Hepatic stellate cell (primary cell): ENCODE measurements at regions not wholly inside any gene's neighbourhood (a gene's known extent, or its start where the extent isn't known, plus 50 kb on each side); places are given as distances from the start of the nearest gene placed in this dataset.
"Not testable (repeated sequence)": the region's sequence is repeated elsewhere in the genome, so short reads cannot be mapped to it uniquely, and the experiment has no call there.

Experiments
- DNase-seq: peaks from one replicate; pipeline ENCODE4 v3.0.0; 2011; ENCODE audit warnings: low spot score

DNA sequence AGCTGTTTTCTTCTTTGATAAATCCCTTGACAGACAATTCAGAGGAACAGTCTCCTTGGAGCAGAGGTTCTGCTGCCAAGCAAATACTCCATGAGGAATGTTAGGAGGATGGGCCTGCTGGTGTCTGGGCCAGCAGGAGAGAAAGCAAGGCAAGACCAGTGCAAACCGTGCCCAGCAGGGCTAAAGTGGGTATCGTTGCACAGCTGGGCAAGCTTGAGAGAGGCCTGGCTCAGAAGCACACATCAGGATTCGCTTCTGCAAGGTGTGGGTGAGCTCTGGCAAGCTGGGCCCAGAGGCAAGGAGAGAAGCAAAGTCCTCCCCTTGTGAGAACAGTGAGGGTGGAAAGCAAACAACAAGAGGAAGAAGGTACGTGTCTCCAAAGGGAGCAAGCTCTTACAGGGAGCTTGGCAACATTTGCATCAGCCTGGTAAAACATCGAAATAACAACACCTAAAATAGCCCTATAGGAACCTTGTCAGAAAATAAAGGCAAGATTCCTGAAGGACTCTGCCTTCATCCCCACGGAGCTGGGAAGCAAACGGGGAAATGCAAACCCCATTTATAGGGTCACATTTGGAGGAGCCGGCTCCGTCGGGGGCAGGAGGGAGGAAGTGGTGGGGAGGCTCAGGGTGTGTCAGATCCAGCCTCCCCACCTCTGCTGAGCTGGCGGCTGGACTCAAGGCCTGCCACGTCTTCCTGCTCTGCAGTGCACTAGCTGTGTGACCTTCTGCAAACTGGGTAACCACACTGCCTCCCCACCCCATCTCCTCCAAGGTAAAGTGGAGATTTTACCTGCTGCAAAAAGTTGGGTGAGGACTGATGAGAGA lies 62.3 kb upstream of the HIVEP3 start:
- DNase-seq, result no peak

DNA sequence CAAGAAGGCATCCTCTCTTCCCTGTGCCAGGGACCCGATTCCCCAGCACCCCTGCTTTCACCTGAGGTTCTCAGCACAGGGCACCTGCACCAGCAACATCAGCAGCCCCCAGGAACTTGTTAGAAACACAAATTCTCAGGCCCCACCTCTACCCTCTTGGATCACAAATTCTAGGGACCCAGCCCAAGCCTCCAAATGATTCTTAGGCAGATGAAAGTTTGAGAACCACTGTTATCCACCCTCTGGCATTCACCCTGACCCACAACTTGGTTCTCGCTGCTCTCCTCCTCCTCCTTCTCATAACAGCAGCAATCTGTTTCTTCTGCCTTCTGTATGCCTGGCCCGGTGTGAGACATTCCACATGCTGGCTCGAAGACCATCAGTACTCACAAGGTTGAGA lies 60.3 kb upstream of the HIVEP3 start:
- DNase-seq, result no peak

DNA sequence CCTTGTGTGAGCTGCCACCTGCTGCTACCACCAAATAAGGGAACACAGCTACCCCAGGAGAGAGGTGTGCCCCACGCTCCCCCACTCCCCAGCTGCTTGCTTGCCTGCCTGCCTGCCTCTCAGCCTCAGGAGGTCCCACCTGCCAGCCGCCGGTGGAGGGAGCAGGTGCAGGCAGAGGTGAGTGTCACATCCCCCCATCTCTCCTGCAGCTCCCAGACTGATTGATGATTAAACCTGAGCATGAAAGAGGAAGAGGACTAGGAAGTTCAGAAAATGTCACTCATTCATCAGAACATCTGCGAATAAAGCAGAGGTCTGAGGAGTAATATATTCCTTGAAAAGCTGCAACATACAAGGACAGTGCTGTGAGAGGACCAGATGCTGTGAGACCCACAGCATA lies 58.6 kb upstream of the HIVEP3 start:
- no peak for DNase-seq

DNA sequence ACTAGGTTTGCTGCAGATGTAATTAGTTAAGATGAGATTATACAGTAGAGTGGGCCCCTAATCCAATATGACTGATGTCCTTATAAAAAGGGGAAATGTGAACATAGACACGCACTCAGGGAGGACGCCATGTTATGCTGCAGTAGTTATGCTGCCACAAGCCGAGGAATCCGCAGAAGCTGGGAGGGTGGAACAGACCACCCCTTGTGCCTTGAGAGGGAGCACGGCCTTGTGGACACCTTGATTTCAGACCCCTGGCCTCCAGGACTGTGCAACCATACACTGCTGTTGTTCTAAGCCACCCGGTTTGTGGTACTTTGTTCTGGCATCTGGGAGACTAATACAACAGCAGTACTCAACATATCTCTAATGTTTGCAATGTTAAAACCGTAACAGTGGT lies 57.9 kb upstream of the HIVEP3 start:
- DNase-seq, result no peak

DNA sequence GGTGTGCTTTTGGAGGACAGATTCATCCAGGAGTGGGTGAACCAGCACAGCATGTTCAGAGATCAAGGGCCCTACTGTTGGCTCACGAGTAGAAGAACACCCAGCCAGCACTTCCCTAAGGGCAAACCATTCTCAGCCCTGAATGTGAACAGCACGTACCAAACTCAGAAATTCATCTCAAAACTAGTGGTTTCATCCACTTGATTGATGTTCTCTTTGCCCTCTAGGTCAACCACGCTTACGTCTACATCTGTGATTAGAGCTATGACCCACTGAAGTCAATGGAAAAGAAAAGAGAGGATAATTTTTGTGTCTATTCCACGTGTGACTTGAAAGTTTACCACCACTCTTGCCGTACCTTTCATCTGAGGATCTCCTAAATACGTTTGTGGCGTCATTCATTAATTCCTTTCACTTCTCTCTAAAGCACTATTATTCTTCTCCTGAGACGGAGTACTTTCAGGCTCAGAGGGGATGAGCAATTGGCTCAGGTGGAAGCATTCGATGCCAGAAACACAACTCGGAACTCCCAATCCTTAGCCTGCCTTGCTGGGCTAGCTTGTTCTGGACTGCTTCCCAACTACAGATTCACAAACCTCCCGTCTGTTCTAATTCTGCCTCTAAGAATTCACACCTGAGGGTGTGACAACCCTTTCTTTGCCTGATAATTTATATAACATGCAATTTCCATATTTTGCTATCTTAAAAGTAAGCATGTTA lies 57.3 kb upstream of the HIVEP3 start:
- no peak for DNase-seq

DNA sequence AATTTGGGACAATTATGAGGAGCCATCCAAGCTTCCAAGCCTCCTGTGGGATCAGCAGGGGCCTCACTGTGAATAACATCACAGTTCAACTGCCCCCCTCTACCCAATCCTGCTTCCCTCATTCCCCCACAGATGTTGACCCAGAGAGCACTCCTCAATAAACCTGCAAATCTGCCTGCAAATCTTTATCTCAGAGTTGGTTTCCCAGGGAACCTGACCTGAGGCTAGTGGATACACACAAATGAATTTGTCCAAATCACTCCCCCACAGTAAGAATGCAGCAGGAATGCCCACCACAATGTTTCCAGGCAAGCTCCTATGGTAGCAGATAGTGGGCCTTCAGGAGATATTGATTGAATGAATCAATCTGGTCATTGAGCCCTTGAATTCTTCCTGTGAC lies 56.4 kb upstream of the HIVEP3 start:
- no peak for DNase-seq

DNA sequence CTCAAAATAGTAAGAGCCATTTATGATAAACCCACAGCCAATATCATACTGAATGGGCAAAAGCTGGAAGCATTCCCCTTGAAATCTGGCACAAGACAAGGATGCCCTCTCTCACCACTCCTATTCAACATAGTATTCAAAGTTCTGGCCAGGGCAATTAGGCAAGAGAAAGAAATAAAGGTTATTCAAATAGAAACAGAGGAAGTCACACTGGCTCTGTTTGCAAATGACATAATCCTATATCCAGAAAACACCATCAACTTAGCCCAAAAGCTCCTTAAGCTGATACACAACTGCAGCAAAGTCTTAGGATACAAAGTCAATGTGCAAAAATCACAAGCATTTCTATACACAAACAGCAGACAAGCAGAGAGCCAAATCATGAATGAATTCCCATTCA lies 49.8 kb upstream of the HIVEP3 start:
- not testable (repeated sequence) for DNase-seq
